BJ (cell line): ENCODE measurements at regions not wholly inside any gene's neighbourhood (a gene's known extent, or its start where the extent isn't known, plus 50 kb on each side); places are given as distances from the start of the nearest gene placed in this dataset.

Experiments
- CTCF ChIA-PET: fragments of 350-600 bp; formaldehyde crosslinking; extraction: SDS; loops from one replicate; lab custom pipeline; 2021; ENCODE audit warnings: antibody characterized with exemption, inconsistent platforms; lab: Yijun Ruan, JAX
- POLR2A ChIA-PET: fragments of 300-600 bp; sonication (Branson Sonifier 250); formaldehyde crosslinking; extraction: SDS; loops from one replicate; lab custom pipeline; 2021; ENCODE audit warnings: antibody characterized with exemption; lab: Charles Lee
- DNase-seq: peaks from one replicate; pipeline ENCODE4 v3.0.0-alpha.2; 2011; ENCODE audit warnings: low read depth
- H3K27me3 ChIP-seq: 2 replicates; pipeline ENCODE4 v1.6.0; 2011; ENCODE audit warnings: low read length; ENCODE audit not compliant: control insufficient read depth, insufficient read depth
- H3K36me3 ChIP-seq: 2 replicates; pipeline ENCODE4 v1.5.1; 2011; ENCODE audit warnings: low read length; ENCODE audit not compliant: control insufficient read depth, insufficient read depth
- H3K4me3 ChIP-seq: 2 replicates; pipeline ENCODE4 v1.5.1; 2011; ENCODE audit warnings: low read depth, mild to moderate bottlenecking, control low read depth, low read length
- CTCF ChIP-seq: IDR thresholded peaks from 2 replicates; pipeline ENCODE4 v1.5.1; 2011; ENCODE audit warnings: low read depth, mild to moderate bottlenecking, control low read depth, inconsistent platforms, low read length, moderate library complexity; ENCODE audit not compliant: insufficient read depth

GRCh38 chr15:94723801-94724200, 492.4 kb downstream of the MCTP2 start:
- ChIA-PET POLR2A (no interaction called here), CTCF (no interaction called here)
- DNase-seq, result no peak
- H3K27me3 ChIP-seq, result no peaks in the 10 kb centered on the region
- TF ChIP-seq CTCF, result no peak
- no peak overlapping the region for H3K4me3 ChIP-seq
- H3K36me3 ChIP-seq, result no peaks in the 10 kb centered on the region

GRCh38 chr15:94731286-94731685, 499.9 kb downstream of the MCTP2 start:
- Histone ChIP-seq H3K4me3 (no peak overlapping the region), H3K36me3 (no peaks in the 10 kb centered on the region), H3K27me3 (no peaks in the 10 kb centered on the region)
- CTCF ChIA-PET, result no interaction called here
- POLR2A ChIA-PET, result no interaction called here
- no peak for DNase-seq
- TF ChIP-seq CTCF, result no peak

GRCh38 chr15:94734460-94734859, 503.1 kb downstream of the MCTP2 start:
- no peak overlapping the region for H3K4me3 ChIP-seq
- ChIA-PET CTCF (no interaction called here), POLR2A (no interaction called here)

GRCh38 chr15:94736236-94736635, 504.9 kb downstream of the MCTP2 start:
- POLR2A ChIA-PET, result no interaction called here
- DNase-seq, result no peak
- TF ChIP-seq CTCF, result no peak
- no peak overlapping the region for H3K4me3 ChIP-seq
- H3K36me3 ChIP-seq, result no peaks in the 10 kb centered on the region
- CTCF ChIA-PET, result no interaction called here
- H3K27me3 ChIP-seq, result no peaks in the 10 kb centered on the region

More at GRCh38 chr15:94734460-94734859, 503.1 kb downstream of the MCTP2 start:
- no peak for TF ChIP-seq CTCF
- no peak for DNase-seq
- no peaks in the 10 kb centered on the region for H3K36me3 ChIP-seq
- no peaks in the 10 kb centered on the region for H3K27me3 ChIP-seq

- ChIA-PET POLR2A (no interaction called here), CTCF (no interaction called here)
- no peaks in the 10 kb centered on the region for H3K27me3 ChIP-seq
- no peak for DNase-seq
- no peak for TF ChIP-seq CTCF
- H3K36me3 ChIP-seq, result no peaks in the 10 kb centered on the region
- no peak overlapping the region for H3K4me3 ChIP-seq
Observed at GRCh38 chr15:94739639-94740038, 508.3 kb downstream of the MCTP2 start.
